PC-9 (cell line): ENCODE measurements at regions not wholly inside any gene's neighbourhood (a gene's known extent, or its start where the extent isn't known, plus 50 kb on each side); places are given as distances from the start of the nearest gene placed in this dataset.

Experiments used
- BruUV-seq: library from RNA; stranded (reverse); fragments of 400-500 nt; replicated peaks from 2 replicates; lab custom pipeline; 2021; lab: Mats Ljungman, UMichigan
- CTCF ChIA-PET: fragments of 300-600 bp; sonication (Branson Sonifier 250); formaldehyde crosslinking; loops from one replicate; lab custom pipeline; 2022; ENCODE audit warnings: antibody characterized with exemption; lab: Charles Lee
- POLR2A ChIA-PET: fragments of 300-600 bp; sonication (Branson Sonifier 250); formaldehyde crosslinking; loops from one replicate; lab custom pipeline; 2022; ENCODE audit warnings: antibody characterized with exemption; ENCODE audit not compliant: unreplicated experiment; lab: Charles Lee
- DNase-seq, 2 experiments: peaks; one replicate each; pipeline versions ENCODE4 v3.0.0 to v3.0.0-alpha.2; 2015 to 2022; ENCODE audit warnings: mixed read lengths in 1 of 2
- H2AFZ ChIP-seq: fragments of 200-600 bp; sonication (generic); 2 replicates; pipeline ENCODE4 v1.8.1; 2017; ENCODE audit warnings: antibody characterized with exemption
- H3F3A ChIP-seq: fragments of 200-600 bp; sonication (generic); 2 replicates; pipeline ENCODE4 v1.8.1; 2017; ENCODE audit warnings: antibody characterized with exemption, mild to moderate bottlenecking, low read depth; ENCODE audit not compliant: insufficient read depth
- H3K27ac ChIP-seq: fragments of 200-600 bp; sonication (generic); 2 replicates; pipeline ENCODE4 v1.6.1; 2016; ENCODE audit warnings: mixed run types
- H3K27me3 ChIP-seq: fragments of 200-600 bp; sonication (generic); 2 replicates; pipeline ENCODE4 v1.6.1; 2016; ENCODE audit warnings: low read depth, mixed run types; ENCODE audit not compliant: insufficient read depth
- H3K36me3 ChIP-seq: fragments of 200-600 bp; sonication (generic); 2 replicates; pipeline ENCODE4 v1.6.1; 2016; ENCODE audit warnings: low read depth, mixed run types
- H3K4me1 ChIP-seq: fragments of 200-600 bp; sonication (generic); replicated peaks from 2 replicates; pipeline ENCODE4 v1.6.1; 2016; ENCODE audit warnings: mixed run types; ENCODE audit not compliant: insufficient read depth
- H3K4me2 ChIP-seq: fragments of 200-600 bp; sonication (generic); 2 replicates; pipeline ENCODE4 v1.6.1; 2017; ENCODE audit warnings: mixed run types
- H3K4me3 ChIP-seq: fragments of 200-600 bp; sonication (generic); 2 replicates; pipeline ENCODE4 v1.6.1; 2016; ENCODE audit warnings: mixed run types
- H3K79me2 ChIP-seq: fragments of 200-600 bp; sonication (generic); 2 replicates; pipeline ENCODE4 v1.6.1; 2017; ENCODE audit warnings: low read depth, mixed run types
- H3K9me2 ChIP-seq: fragments of 200-600 bp; sonication (generic); 2 replicates; pipeline ENCODE4 v1.8.1; 2017; ENCODE audit warnings: mild to moderate bottlenecking; ENCODE audit not compliant: insufficient read depth
- H3K9me3 ChIP-seq: fragments of 200-600 bp; sonication (generic); 2 replicates; pipeline ENCODE4 v1.8.1; 2016; ENCODE audit warnings: low read depth; ENCODE audit not compliant: insufficient read depth
- H4K20me1 ChIP-seq: fragments of 200-600 bp; sonication (generic); 2 replicates; pipeline ENCODE4 v1.8.1; 2017; ENCODE audit not compliant: insufficient read depth
- CTCF ChIP-seq: fragments of 200-600 bp; sonication (generic); conservative IDR thresholded peaks from 2 replicates; pipeline ENCODE4 v1.6.1; 2017; ENCODE audit warnings: mixed run types, antibody characterized with exemption, mild to moderate bottlenecking, moderate library complexity
- EZH2 ChIP-seq: fragments of 200-600 bp; sonication (generic); IDR thresholded peaks from 2 replicates; pipeline ENCODE4 v1.8.0; 2017; ENCODE audit warnings: antibody characterized with exemption, low read depth
- intact Hi-C: fragments of 100-400 bp; cut with micrococcal nuclease; formaldehyde crosslinking; loops from one replicate; pipeline ENCODE4 v1.10.0; 2022; ENCODE audit not compliant: unreplicated experiment

GRCh38 chr3:110456438-110457138, 615.0 kb upstream of the NECTIN3 start:
- no peaks in the 10 kb centered on the region for H3K36me3 ChIP-seq
- 0 out of 2 replicates have a peak, but pooled peaks cover 4% of the 10 kb centered on the region for H3K9me2 ChIP-seq
- no peaks in the 10 kb centered on the region for H3K27me3 ChIP-seq
- intact Hi-C loops: no loop called here
- no peaks in the 10 kb centered on the region for H3K9me3 ChIP-seq
- H3K4me2 ChIP-seq: no peak overlapping the region
- no peak overlapping the region for H3K4me3 ChIP-seq
- H2AFZ ChIP-seq: no peak overlapping the region
- H3K79me2 ChIP-seq: no peaks in the 10 kb centered on the region
- H3K4me1 ChIP-seq: no peaks in the 10 kb centered on the region
- DNase-seq: no peak
- ChIA-PET CTCF (no interaction called here), POLR2A (no interaction called here)
- no peaks in the 10 kb centered on the region for H4K20me1 ChIP-seq
- no peak overlapping the region for H3K27ac ChIP-seq
- TF ChIP-seq CTCF (0 out of 2 replicates have a peak, but pooled peaks have one; percentile 30), EZH2 (no peak)
- BruUV-seq: no TSS peak
- H3F3A ChIP-seq: no peaks in the 10 kb centered on the region

- 0 out of 2 replicates have a peak, but pooled peaks cover 4% of the 10 kb centered on the region for H3K9me2 ChIP-seq
- H3K36me3 ChIP-seq: no peaks in the 10 kb centered on the region
- no peaks in the 10 kb centered on the region for H4K20me1 ChIP-seq
- TF ChIP-seq EZH2: no peak
- TF ChIP-seq CTCF: no peak
- no peak overlapping the region for H3K4me2 ChIP-seq
- no peak for DNase-seq
- POLR2A ChIA-PET: no interaction called here
- BruUV-seq: no TSS peak
- no peaks in the 10 kb centered on the region for H3K4me1 ChIP-seq
- no peaks in the 10 kb centered on the region for H3F3A ChIP-seq
- H3K79me2 ChIP-seq: no peaks in the 10 kb centered on the region
- intact Hi-C loops: no loop called here
- no peak overlapping the region for H3K4me3 ChIP-seq
- H3K9me3 ChIP-seq: no peaks in the 10 kb centered on the region
- CTCF ChIA-PET: no interaction called here
- H3K27ac ChIP-seq: no peak overlapping the region
- H2AFZ ChIP-seq: peak overlapping the region; percentile 53; the same call in 1 of the 2 replicates
- no peaks in the 10 kb centered on the region for H3K27me3 ChIP-seq
Observed at GRCh38 chr3:110457508-110457907, 614.1 kb upstream of the NECTIN3 start.

- Histone ChIP-seq H3F3A (no peaks in the 10 kb centered on the region), H4K20me1 (no peaks in the 10 kb centered on the region), H3K79me2 (no peaks in the 10 kb centered on the region), H3K4me3 (no peak overlapping the region), H3K27me3 (no peaks in the 10 kb centered on the region), H3K27ac (no peak overlapping the region), H2AFZ (no peak overlapping the region), H3K4me1 (no peaks in the 10 kb centered on the region), H3K9me3 (no peaks in the 10 kb centered on the region), H3K4me2 (no peak overlapping the region), H3K9me2 (0 out of 2 replicates have a peak, but pooled peaks cover 4% of the 10 kb centered on the region), H3K36me3 (no peaks in the 10 kb centered on the region)
- ChIA-PET CTCF (no interaction called here), POLR2A (no interaction called here)
- no peak for DNase-seq
- TF ChIP-seq EZH2 (no peak), CTCF (no peak)
- intact Hi-C loops: no loop called here
- BruUV-seq: no TSS peak
Observed at GRCh38 chr3:110459021-110459420, 612.6 kb upstream of the NECTIN3 start.
